GM20000 (cell line): ENCODE measurements at regions not wholly inside any gene's neighbourhood (a gene's known extent, or its start where the extent isn't known, plus 50 kb on each side); places are given as distances from the start of the nearest gene placed in this dataset.

ENCODE experiments used
- DNase-seq: peaks from one replicate; pipeline ENCODE4 v3.0.0; 2012; ENCODE audit warnings: low spot score
- TF ChIP-seq, protein P1 (sequence below): IDR thresholded peaks from 2 replicates; pipeline ENCODE4 v1.5.1; 2012; ENCODE audit warnings: mild to moderate bottlenecking, control low read depth; ENCODE audit errors: extremely low read depth, missing control alignments

DNA sequence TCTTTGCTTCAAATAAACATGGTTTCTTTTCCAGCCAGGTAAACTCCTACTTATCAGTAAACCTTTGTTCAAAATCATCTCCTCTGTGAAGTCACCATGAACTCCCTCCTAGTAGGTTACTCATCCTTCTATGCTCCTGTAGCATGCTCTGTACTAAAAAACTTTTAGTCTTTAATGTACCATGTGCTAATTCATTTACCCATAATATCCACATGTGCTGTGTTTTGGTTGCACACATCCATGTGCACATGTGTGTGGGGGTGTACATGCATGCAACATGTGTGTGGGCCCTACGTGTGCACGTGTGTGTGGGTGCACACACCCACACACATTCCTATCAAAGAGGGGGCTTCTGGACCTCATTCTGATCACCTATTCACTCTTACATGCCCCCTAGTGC, 259.9 kb upstream of the SP4 start:
- TF ChIP-seq, protein P1, sequence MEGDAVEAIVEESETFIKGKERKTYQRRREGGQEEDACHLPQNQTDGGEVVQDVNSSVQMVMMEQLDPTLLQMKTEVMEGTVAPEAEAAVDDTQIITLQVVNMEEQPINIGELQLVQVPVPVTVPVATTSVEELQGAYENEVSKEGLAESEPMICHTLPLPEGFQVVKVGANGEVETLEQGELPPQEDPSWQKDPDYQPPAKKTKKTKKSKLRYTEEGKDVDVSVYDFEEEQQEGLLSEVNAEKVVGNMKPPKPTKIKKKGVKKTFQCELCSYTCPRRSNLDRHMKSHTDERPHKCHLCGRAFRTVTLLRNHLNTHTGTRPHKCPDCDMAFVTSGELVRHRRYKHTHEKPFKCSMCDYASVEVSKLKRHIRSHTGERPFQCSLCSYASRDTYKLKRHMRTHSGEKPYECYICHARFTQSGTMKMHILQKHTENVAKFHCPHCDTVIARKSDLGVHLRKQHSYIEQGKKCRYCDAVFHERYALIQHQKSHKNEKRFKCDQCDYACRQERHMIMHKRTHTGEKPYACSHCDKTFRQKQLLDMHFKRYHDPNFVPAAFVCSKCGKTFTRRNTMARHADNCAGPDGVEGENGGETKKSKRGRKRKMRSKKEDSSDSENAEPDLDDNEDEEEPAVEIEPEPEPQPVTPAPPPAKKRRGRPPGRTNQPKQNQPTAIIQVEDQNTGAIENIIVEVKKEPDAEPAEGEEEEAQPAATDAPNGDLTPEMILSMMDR: no peak
- DNase-seq: no peak

DNA sequence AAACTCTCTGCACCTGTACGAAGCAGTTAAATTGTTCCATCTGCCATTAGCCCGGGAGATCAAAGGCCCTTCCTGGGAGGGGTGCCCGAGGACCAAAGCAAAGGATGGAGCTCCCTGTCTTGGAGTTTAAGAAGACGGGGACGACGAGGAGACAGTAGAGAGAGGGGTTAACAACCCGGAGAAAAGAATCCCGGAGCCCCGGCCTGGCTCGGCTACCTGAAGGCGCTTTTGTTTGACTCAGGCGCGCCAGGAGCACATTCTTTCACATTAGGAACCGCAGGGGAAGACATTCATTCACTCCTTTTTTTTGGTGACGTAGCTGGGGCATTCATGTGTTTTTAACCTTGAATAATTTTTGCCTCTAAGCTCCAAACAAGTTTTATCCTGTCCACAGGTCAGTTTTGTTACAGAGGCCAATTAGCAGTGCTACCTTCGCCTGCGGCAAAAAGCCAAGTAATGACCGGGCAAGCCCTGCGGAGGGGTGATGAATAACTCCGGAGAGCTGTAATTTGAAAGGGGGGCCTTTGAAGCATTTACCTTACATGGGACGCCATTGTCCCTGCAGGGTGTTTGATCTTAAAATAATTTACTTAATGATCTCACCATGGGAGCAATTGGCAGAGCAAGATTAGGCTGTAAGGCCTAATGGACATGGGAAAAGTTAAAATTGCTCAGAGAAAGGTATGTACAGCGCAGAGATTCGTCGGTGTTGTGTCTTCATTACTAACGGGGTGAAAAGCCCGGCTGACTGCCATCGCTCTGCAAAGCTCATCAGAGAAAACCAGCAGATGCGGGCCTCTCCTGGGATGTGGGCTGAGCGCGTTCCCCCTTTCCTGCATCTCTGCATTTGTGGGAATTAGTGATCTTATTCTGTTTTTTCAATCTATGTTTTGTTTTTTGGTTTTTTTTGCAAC, 258.0 kb upstream of the SP4 start:
- no peak for DNase-seq
- TF ChIP-seq, protein P1: no peak

DNA sequence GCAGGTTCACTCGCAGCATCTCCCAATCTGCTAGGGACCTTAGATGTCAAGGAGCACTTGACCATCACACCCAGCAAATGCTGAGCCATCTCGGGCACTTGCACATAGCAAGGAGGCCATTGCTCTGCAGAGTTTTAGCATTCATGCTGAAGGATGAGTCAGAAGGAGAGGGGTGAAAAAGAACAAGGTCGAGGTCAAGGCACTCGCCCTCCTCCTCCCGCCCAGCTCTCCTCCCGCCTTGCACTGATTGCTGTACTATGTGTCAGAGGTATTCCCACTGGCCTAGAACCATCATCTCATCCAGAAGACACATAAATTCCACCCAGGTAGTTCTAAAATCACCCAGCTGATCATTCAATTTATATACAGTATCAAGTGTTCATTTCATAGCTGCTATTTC, 255.1 kb upstream of the SP4 start:
- TF ChIP-seq, protein P1: no peak
- no peak for DNase-seq

DNA sequence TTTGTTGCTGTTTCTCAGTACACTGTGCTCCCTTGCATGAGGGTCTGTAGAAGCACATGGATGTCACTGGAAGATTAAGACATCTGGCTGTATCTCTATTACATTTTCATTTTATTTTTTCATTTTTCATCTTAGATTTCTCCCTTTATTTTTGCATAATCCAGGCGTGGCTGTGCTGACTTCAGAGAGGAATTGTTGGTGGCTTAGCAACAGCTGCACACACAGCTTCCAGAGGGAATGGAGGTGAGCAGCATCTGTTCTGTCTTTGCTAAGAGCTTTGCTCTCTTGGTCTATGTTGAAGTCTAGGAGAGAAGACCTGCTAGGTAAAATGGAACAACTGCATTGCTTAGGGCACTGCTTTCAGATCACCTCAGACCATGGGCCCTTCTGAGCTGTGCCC, 254.4 kb upstream of the SP4 start:
- TF ChIP-seq, protein P1: no peak
- DNase-seq: no peak

DNA sequence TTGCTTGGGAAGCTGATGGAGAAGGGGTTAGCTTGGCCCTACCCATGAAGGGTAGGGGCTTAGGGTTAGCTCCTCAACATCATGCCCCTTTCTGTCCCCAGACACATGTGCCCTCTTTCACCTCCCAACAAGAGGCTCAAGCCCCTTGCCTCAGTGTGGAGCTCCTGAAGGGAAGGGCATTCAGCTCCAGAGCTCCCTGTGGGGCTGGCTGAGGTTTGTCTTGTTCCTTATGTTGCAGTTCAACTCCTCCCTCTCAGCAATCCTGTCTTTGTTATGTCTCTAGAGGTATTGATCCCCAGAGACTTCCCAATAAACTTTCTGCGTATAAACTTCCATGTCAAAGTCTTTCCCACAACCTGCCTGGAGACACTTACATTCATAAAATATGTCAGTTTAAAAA, 252.2 kb upstream of the SP4 start:
- no peak for DNase-seq
- TF ChIP-seq, protein P1: no peak

DNA sequence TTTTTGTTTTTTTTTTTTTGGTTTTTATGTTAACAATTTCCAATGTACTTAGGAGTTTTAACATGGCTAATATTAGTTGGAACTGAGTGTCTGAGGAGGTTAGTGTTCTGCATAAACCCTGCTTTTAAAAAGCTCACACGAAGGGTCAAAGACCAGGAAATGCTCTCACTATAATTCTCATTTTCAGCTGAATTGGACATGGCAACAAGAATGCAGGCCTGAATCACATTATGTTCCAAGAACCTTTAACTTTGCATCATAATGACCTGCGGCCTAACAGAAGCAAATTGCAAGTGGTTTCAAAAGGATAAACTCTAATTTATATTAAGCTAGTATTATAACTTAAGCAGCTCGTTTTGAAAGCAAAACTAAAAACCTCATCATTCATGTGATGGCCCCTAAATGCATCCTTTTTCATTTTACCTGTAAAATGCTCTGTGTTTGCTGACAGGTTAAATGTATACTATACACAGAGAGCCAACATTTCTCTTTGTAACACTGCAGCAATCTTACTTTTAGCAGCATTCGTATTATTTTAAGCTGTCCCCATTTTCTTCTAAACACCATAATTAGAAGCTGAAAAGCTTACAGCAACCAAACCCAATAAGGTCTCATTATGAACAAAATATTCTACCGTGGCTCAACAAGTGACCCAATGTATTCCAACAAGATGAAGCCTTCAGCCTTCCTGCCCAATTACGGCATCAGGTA, 242.8 kb upstream of the SP4 start:
- TF ChIP-seq, protein P1: no peak
- DNase-seq: no peak

DNA sequence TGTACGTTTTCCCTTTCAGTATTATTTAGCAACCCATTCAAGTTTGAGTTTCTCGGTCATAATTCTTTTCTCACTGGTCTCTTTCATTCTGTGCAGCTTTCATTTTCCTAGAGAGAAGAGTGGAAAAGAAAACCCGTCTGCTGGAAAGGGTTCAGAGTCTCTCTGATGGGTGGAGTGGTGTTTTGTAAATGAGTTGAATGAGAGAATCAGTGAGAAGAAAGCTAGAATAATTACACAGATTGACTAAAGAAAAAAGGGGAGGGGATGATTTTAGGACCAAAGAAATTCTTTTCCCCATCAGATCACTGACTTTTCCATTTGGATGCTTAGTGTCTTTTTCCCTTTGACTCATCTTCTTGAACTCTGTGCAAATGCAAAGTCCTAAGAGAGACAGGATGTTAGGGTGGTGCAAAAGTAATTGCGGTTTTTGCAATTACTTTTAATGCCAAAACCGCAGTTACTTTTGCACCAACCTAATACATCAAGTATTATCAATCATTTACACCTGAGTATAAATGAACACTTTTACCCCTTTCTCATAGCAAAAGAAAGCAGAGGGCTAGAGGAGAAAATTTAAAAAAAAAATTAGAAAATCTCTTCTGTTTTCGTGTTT, 242.1 kb upstream of the SP4 start:
- TF ChIP-seq, protein P1: no peak
- no peak for DNase-seq
